Upper lobe of left lung (tissue), 4 donors: ENCODE measurements at regions not wholly inside any gene's neighbourhood (a gene's known extent, or its start where the extent isn't known, plus 50 kb on each side); places are given as distances from the start of the nearest gene placed in this dataset.

Source experiments
- EP300 ChIP-seq, 4 donors: sonication (generic); formaldehyde crosslinking; IDR thresholded peaks; one replicate each; pipeline ENCODE4 v1.5.1; 2017; ENCODE audit warnings: antibody characterized with exemption in 4 of 4, control low read depth in 2 of 4
- POLR2AphosphoS5 ChIP-seq, 2 donors: sonication (generic); formaldehyde crosslinking; IDR thresholded peaks; one replicate each; pipeline ENCODE4 v1.5.1; 2017; ENCODE audit warnings: antibody characterized with exemption in 2 of 2
- TF ChIP-seq, protein P1 (sequence below), 6 experiments: fragments of 450-650 bp in 4 of 6; fragments of 200-600 bp in 2 of 6; sonication (generic) in 2 of 6; IDR thresholded peaks; one replicate each; pipeline ENCODE4 v1.5.1; 2016 to 2019; ENCODE audit warnings: antibody characterized with exemption in 6 of 6

DNA sequence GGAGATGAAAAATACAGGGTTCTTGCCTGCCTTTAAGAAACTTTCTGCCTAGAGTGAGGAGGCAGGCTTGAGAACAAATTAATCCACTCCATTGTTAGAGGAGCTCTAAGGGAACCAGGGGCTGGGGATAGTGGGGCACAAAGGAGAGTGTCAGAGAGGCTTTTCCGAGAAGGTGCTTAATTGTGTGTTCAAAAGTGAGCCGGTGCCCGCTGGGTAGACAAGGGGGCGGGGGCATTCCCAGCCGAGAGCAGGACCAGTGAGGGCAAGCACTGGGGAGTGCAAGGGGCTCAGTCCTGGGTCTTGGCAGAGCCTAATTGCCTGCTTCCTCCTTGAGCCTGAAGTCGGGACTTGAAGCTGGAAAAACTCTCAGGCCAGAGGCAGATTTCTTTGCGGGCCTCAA, 377.4 kb downstream of the ETNK1 start:
- TF ChIP-seq, protein P1, sequence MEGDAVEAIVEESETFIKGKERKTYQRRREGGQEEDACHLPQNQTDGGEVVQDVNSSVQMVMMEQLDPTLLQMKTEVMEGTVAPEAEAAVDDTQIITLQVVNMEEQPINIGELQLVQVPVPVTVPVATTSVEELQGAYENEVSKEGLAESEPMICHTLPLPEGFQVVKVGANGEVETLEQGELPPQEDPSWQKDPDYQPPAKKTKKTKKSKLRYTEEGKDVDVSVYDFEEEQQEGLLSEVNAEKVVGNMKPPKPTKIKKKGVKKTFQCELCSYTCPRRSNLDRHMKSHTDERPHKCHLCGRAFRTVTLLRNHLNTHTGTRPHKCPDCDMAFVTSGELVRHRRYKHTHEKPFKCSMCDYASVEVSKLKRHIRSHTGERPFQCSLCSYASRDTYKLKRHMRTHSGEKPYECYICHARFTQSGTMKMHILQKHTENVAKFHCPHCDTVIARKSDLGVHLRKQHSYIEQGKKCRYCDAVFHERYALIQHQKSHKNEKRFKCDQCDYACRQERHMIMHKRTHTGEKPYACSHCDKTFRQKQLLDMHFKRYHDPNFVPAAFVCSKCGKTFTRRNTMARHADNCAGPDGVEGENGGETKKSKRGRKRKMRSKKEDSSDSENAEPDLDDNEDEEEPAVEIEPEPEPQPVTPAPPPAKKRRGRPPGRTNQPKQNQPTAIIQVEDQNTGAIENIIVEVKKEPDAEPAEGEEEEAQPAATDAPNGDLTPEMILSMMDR (IDR thresholded peaks at IDR 0.05): no peak
- TF ChIP-seq POLR2AphosphoS5 (IDR thresholded peaks at IDR 0.05) (no peak), EP300 (IDR thresholded peaks at IDR 0.05) (no peak)
